ENCODE measurements at regions not wholly inside any gene's neighbourhood (a gene's known extent, or its start where the extent isn't known, plus 50 kb on each side); places are given as distances from the start of the nearest gene placed in this dataset.

- TF ChIP-seq ZNF621 (tag by site-specific recombination; IDR thresholded peaks at IDR 0.05) (no peak), BCL6B (tag by site-specific recombination; IDR thresholded peaks at IDR 0.05) (no peak), CTCF (tag by site-specific recombination; IDR thresholded peaks at IDR 0.05) (no peak)
Observed at GRCh38 chr5:141793881-141794280, 84.3 kb downstream of the PCDH1 start.
